ENCODE measurements at regions not wholly inside any gene's neighbourhood (a gene's known extent, or its start where the extent isn't known, plus 50 kb on each side); places are given as distances from the start of the nearest gene placed in this dataset.

- 70 to 85% methylated on average over 3 of the region's 3 CpGs for WGBS, 2 donors
- H3K9me3 ChIP-seq, result peaks cover 0 to under 1% (median 0%) of the 10 kb centered on the region in 4 donors
- no peaks in the 10 kb centered on the region for H3K36me3 ChIP-seq
- no peak overlapping the region for H3K27ac ChIP-seq
- TF ChIP-seq POLR2A (IDR thresholded peaks at IDR 0.05) (no peak), EP300 (IDR thresholded peaks at IDR 0.05) (no peak)
- TF ChIP-seq, protein P1, sequence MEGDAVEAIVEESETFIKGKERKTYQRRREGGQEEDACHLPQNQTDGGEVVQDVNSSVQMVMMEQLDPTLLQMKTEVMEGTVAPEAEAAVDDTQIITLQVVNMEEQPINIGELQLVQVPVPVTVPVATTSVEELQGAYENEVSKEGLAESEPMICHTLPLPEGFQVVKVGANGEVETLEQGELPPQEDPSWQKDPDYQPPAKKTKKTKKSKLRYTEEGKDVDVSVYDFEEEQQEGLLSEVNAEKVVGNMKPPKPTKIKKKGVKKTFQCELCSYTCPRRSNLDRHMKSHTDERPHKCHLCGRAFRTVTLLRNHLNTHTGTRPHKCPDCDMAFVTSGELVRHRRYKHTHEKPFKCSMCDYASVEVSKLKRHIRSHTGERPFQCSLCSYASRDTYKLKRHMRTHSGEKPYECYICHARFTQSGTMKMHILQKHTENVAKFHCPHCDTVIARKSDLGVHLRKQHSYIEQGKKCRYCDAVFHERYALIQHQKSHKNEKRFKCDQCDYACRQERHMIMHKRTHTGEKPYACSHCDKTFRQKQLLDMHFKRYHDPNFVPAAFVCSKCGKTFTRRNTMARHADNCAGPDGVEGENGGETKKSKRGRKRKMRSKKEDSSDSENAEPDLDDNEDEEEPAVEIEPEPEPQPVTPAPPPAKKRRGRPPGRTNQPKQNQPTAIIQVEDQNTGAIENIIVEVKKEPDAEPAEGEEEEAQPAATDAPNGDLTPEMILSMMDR (IDR thresholded peaks at IDR 0.05), result no peak
- no peak overlapping the region for H3K4me3 ChIP-seq
- DNase-seq (ENCODE audit: low spot score in 2 of 2), result no peak
- no peaks in the 10 kb centered on the region for H3K4me1 ChIP-seq
- H3K27me3 ChIP-seq, result no peaks in the 10 kb centered on the region
Observed at GRCh38 chr1:157399343-157399983, 152.9 kb downstream of the FCRL5 start.

GRCh38 chr1:157390651-157391050 lies 161.7 kb downstream of the FCRL5 start:
- TF ChIP-seq, protein P1 (IDR thresholded peaks at IDR 0.05), result no peak
- TF ChIP-seq EP300 (IDR thresholded peaks at IDR 0.05) (no peak), POLR2A (IDR thresholded peaks at IDR 0.05) (no peak)

GRCh38 chr1:157388057-157388456 lies 164.3 kb downstream of the FCRL5 start:
- DNase-seq (ENCODE audit: low spot score in 2 of 2), result no peak

More at GRCh38 chr1:157390651-157391050, 161.7 kb downstream of the FCRL5 start:
- Histone ChIP-seq H3K27ac (no peak overlapping the region), H3K27me3 (peaks cover 0 to 11% of the 10 kb centered on the region in 2 donors), H3K9me3 (peaks cover 0 to 3% (median 0%) of the 10 kb centered on the region in 4 donors), H3K4me3 (no peak overlapping the region), H3K36me3 (no peaks in the 10 kb centered on the region), H3K4me1 (no peaks in the 10 kb centered on the region)
- no peak for DNase-seq (ENCODE audit: low spot score in 2 of 2)
- WGBS, 2 donors, result 28 to 54% methylated on average over 6 of the region's 6 CpGs

DNA sequence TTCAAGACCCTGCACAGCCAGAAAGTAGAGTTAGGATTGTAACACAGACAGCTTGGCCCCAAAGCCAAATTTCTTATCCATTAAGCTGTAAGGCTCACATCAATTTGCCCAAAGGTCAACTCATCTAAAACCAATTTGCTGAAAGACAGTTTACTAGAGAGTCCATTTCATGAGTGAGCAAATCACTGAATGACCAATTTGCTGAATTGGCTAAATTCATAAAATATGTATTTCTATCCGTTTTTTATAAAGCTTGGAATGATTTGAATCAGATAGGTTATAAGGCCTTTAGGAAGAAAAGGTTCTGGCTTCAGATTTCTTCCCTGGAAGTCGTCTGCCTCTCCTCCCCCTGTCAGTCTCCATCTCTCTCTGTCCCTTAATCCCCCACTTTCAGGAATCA lies 168.1 kb downstream of the FCRL5 start:
- Histone ChIP-seq H3K27me3 (no peaks in the 10 kb centered on the region), H3K27ac (no peak overlapping the region), H3K4me3 (no peak overlapping the region), H3K9me3 (no peaks in the 10 kb centered on the region), H3K4me1 (no peaks in the 10 kb centered on the region), H3K36me3 (no peaks in the 10 kb centered on the region)
- TF ChIP-seq EP300 (IDR thresholded peaks at IDR 0.05) (no peak), POLR2A (IDR thresholded peaks at IDR 0.05) (no peak)
- TF ChIP-seq, protein P1 (IDR thresholded peaks at IDR 0.05), result no peak
- 31 to 41% methylated on average over 2 of the region's 2 CpGs for WGBS, 2 donors
- DNase-seq (ENCODE audit: low spot score in 2 of 2), result no peak

More at GRCh38 chr1:157388057-157388456, 164.3 kb downstream of the FCRL5 start:
- Histone ChIP-seq H3K4me3 (no peak overlapping the region), H3K27ac (no peak overlapping the region), H3K27me3 (peaks cover 0 to 11% of the 10 kb centered on the region in 2 donors), H3K4me1 (no peaks in the 10 kb centered on the region), H3K36me3 (no peaks in the 10 kb centered on the region), H3K9me3 (no peaks in the 10 kb centered on the region)
- TF ChIP-seq EP300 (IDR thresholded peaks at IDR 0.05) (no peak), POLR2A (IDR thresholded peaks at IDR 0.05) (no peak)
- TF ChIP-seq, protein P1 (IDR thresholded peaks at IDR 0.05), result no peak

DNA sequence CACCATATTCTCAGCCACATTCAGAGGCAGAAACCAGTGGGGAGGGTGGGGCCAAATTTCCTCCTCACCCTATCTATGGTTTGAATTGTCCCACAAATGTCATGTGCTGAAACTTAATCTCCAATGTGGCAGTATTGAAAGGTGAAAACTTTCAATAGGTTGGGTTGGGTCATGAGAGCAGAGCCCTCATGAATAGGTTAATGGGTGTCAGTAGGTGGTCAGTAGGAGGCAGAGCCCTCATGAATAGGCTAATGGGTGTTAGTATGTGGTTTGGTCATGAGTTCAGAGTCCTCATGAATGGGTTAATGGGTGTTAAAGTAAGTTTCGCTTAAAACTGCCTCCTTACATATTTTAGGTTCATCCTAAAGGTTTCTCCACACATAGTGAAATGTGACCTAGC lies 170.0 kb downstream of the FCRL5 start:
- H3K4me1 ChIP-seq, result no peaks in the 10 kb centered on the region
- H3K27me3 ChIP-seq, result no peaks in the 10 kb centered on the region
- no peak overlapping the region for H3K27ac ChIP-seq
- no peak overlapping the region for H3K4me3 ChIP-seq
- TF ChIP-seq, protein P1 (IDR thresholded peaks at IDR 0.05), result no peak
- TF ChIP-seq POLR2A (IDR thresholded peaks at IDR 0.05), result no peak
- no peak for TF ChIP-seq EP300 (IDR thresholded peaks at IDR 0.05)
- no peaks in the 10 kb centered on the region for H3K36me3 ChIP-seq
- DNase-seq (ENCODE audit: low spot score in 2 of 2), result no peak
- WGBS, 2 donors, result 73 to 87% methylated on average over 1 of the region's 1 CpG
- no peaks in the 10 kb centered on the region for H3K9me3 ChIP-seq

Data from tibial nerve (tissue), 4 donors.